SK-N-SH treated with all-trans-retinoic acid at 6 μM for 48 hours (cell line): ENCODE measurements at regions not wholly inside any gene's neighbourhood (a gene's known extent, or its start where the extent isn't known, plus 50 kb on each side); places are given as distances from the start of the nearest gene placed in this dataset.

Experiments used
- CSDC2 ChIP-seq: fragments of 250-450 bp; sonication (Bioruptor Pico); IDR thresholded peaks from 2 replicates; pipeline ENCODE4 v1.5.0; 2020; ENCODE audit warnings: mild to moderate bottlenecking, moderate library complexity
- RARB ChIP-seq: fragments of 250-450 bp; sonication (Bioruptor Pico); IDR thresholded peaks from 2 replicates; pipeline ENCODE4 v1.8.0; 2021; ENCODE audit warnings: mild to moderate bottlenecking, moderate library complexity

DNA sequence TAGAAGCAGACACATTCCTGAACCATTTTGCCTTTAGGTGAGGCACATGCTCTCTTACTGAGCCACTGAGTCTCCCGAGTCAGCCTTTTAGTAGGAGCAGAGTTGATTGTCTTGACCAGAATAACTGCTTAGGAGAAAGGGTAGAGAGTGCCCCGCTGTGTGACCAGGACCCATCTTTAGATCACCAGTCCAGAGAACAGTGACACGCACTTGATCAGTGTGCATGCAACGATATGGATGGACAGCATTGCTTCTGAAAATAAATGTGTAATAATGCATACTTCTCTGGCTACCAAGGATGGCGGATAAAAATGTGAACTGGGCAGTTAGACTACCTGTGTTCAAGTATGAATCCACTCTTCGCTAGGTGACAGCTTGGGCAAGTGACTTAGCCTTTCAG, 897.7 kb downstream of the TRIML1 start:
- TF ChIP-seq RARB = no peak
- TF ChIP-seq CSDC2 (CRISPR knock-in tag) = no peak
